Endothelial cell of umbilical vein (primary cell): ENCODE measurements at regions not wholly inside any gene's neighbourhood (a gene's known extent, or its start where the extent isn't known, plus 50 kb on each side); places are given as distances from the start of the nearest gene placed in this dataset.

Source experiments
- BruUV-seq: library from RNA; stranded (reverse); fragments of 400-500 nt; replicated peaks from 2 replicates; lab custom pipeline; 2021; lab: Mats Ljungman, UMichigan
- CTCF ChIA-PET: fragments of 300-600, 350-600 bp; sonication (Branson Sonifier 250); formaldehyde crosslinking; loops from one replicate; lab custom pipeline; 2021; ENCODE audit warnings: antibody characterized with exemption, inconsistent platforms; lab: Charles Lee
- POLR2A ChIA-PET: fragments of 300-600, 350-600 bp; sonication (Branson Sonifier 250); formaldehyde crosslinking; loops from one replicate; lab custom pipeline; 2021; ENCODE audit warnings: antibody characterized with exemption, inconsistent platforms; lab: Charles Lee
- DNase-seq: peaks from one replicate; pipeline ENCODE4 v3.0.0-alpha.2; 2011; ENCODE audit warnings: low read depth, low spot score
- FAIRE-seq: peaks from 2 replicates; lab custom pipeline; 2011; peaks lifted over from hg19 to GRCh38; lab: Jason Lieb, UNC
- H2AFZ ChIP-seq: 2 replicates; pipeline ENCODE4 v1.6.0; 2012; ENCODE audit warnings: low read depth, low read length, control low read depth, inconsistent platforms
- H3K27ac ChIP-seq: 2 replicates; pipeline ENCODE4 v1.5.1; 2011; ENCODE audit warnings: low read depth, mild to moderate bottlenecking, control low read depth, low read length, moderate library complexity; ENCODE audit not compliant: insufficient read depth
- H3K27me3 ChIP-seq, 2 experiments: 2 replicates each; pipeline versions ENCODE4 v1.6.0 to v1.6.1; 2011; ENCODE audit warnings: low read length in 2 of 2, mixed read lengths in 1 of 2; ENCODE audit not compliant: control insufficient read depth in 2 of 2, insufficient read depth in 2 of 2
- H3K36me3 ChIP-seq, 2 experiments: 2 replicates in 1 of 2; 3 replicates in 1 of 2; pipeline ENCODE4 v1.5.1; 2011; ENCODE audit warnings: low read length in 2 of 2, mild to moderate bottlenecking in 1 of 2, moderate library complexity in 1 of 2; ENCODE audit not compliant: control insufficient read depth in 2 of 2, insufficient read depth in 2 of 2; ENCODE audit errors: extremely low read depth in 1 of 2
- H3K4me1 ChIP-seq: 3 replicates; pipeline ENCODE4 v1.5.1; 2011; ENCODE audit warnings: mild to moderate bottlenecking, low read length; ENCODE audit not compliant: control insufficient read depth, insufficient read depth; ENCODE audit errors: extremely low read depth
- H3K4me2 ChIP-seq: 2 replicates; pipeline ENCODE4 v1.6.1; 2011; ENCODE audit warnings: low read length, control low read depth, mixed read lengths; ENCODE audit not compliant: insufficient read depth
- H3K4me3 ChIP-seq, 3 experiments: fragments of 200-600 bp in 1 of 3; sonication (generic), shearing (Covaris generic) in 1 of 3; replicated peaks in 1 of 3; 2 replicates each; pipeline ENCODE4 v1.5.1; 2011 to 2016; ENCODE audit warnings: control low read depth in 3 of 3, low read length in 3 of 3, mild to moderate bottlenecking in 2 of 3, inconsistent platforms in 1 of 3, low read depth in 1 of 3, moderate library complexity in 1 of 3; ENCODE audit not compliant: insufficient read depth in 1 of 3
- H3K79me2 ChIP-seq: 2 replicates; pipeline ENCODE4 v1.6.0; 2012; ENCODE audit warnings: low read length, inconsistent platforms; ENCODE audit not compliant: control insufficient read depth, insufficient read depth
- H3K9ac ChIP-seq: replicated peaks from 2 replicates; pipeline ENCODE3; 2011; ENCODE audit warnings: low read length, control low read depth; ENCODE audit not compliant: insufficient read depth; ENCODE audit errors: extremely low read depth
- H3K9me1 ChIP-seq: replicated peaks from 3 replicates; pipeline ENCODE4 v1.6.0; 2011; ENCODE audit warnings: mild to moderate bottlenecking, low read length; ENCODE audit not compliant: control insufficient read depth, insufficient read depth; ENCODE audit errors: extremely low read depth
- H3K9me3 ChIP-seq: replicated peaks from 2 replicates; pipeline ENCODE4 v1.5.1; 2012; ENCODE audit warnings: low read length, inconsistent platforms; ENCODE audit not compliant: control insufficient read depth, insufficient read depth
- H4K20me1 ChIP-seq: replicated peaks from 2 replicates; pipeline ENCODE3; 2011; ENCODE audit warnings: mild to moderate bottlenecking, low read length; ENCODE audit not compliant: control insufficient read depth, insufficient read depth; ENCODE audit errors: extremely low read depth
- EZH2 ChIP-seq: IDR thresholded peaks from 2 replicates; pipeline ENCODE4 v1.6.1; 2012; ENCODE audit warnings: borderline replicate concordance, low read depth, mild to moderate bottlenecking, moderate library complexity, low read length, inconsistent platforms; ENCODE audit not compliant: severe bottlenecking
- FOS ChIP-seq: IDR thresholded peaks from 2 replicates; pipeline ENCODE4 v1.6.1; 2011; ENCODE audit warnings: mild to moderate bottlenecking, low read length, moderate library complexity, borderline replicate concordance; ENCODE audit not compliant: insufficient read depth
- GATA2 ChIP-seq: IDR thresholded peaks from 2 replicates; pipeline ENCODE4 v1.7.0; 2011; ENCODE audit warnings: low read depth, mild to moderate bottlenecking, moderate library complexity, mixed read lengths, low read length; ENCODE audit not compliant: insufficient read length, insufficient read depth
- JUN ChIP-seq: IDR thresholded peaks from 2 replicates; pipeline ENCODE4 v1.6.1; 2011; ENCODE audit warnings: borderline replicate concordance, low read depth; ENCODE audit not compliant: insufficient read length, insufficient read depth
- MYC ChIP-seq: IDR thresholded peaks from one replicate; pipeline ENCODE4 v1.6.1; 2011; ENCODE audit warnings: mild to moderate bottlenecking, low read depth, low read length
- POLR2A ChIP-seq: IDR thresholded peaks from 2 replicates; pipeline ENCODE4 v1.6.1; 2012; ENCODE audit warnings: low read depth, mild to moderate bottlenecking, control low read depth, low read length
- POLR2AphosphoS5 ChIP-seq: IDR thresholded peaks from 2 replicates; pipeline ENCODE4 v1.6.1; 2012; ENCODE audit warnings: low read depth, mild to moderate bottlenecking, control low read depth, low read length, moderate library complexity; ENCODE audit not compliant: insufficient read depth
- dilution Hi-C: fragments of 300-500 bp; cut with MboI; formaldehyde crosslinking; loops from one replicate; pipeline ENCODE4 v1.15.0; 2019; ENCODE audit warnings: low sequenced_read_pairs; ENCODE audit not compliant: extremely low pct_ligation_motif_present
- intact Hi-C: fragments of 100-400 bp; cut with micrococcal nuclease; formaldehyde crosslinking; loops from one replicate; pipeline ENCODE4 v1.10.0; 2022
- TF ChIP-seq, protein P1 (sequence below): IDR thresholded peaks from 2 replicates; pipeline ENCODE4 v1.6.1; 2011; ENCODE audit not compliant: insufficient read depth, insufficient read length
- TF ChIP-seq, protein P2 (sequence below), 2 donors: IDR thresholded peaks; 1 replicate in 1 of 2; 2 replicates in 1 of 2; pipeline ENCODE4 v1.5.1; 2011; ENCODE audit warnings: low read length in 2 of 2, mild to moderate bottlenecking in 2 of 2, moderate library complexity in 2 of 2, control low read depth in 1 of 2, inconsistent platforms in 1 of 2, low read depth in 1 of 2; ENCODE audit not compliant: insufficient read depth in 1 of 2; ENCODE audit errors: extremely low read depth in 1 of 2

DNA sequence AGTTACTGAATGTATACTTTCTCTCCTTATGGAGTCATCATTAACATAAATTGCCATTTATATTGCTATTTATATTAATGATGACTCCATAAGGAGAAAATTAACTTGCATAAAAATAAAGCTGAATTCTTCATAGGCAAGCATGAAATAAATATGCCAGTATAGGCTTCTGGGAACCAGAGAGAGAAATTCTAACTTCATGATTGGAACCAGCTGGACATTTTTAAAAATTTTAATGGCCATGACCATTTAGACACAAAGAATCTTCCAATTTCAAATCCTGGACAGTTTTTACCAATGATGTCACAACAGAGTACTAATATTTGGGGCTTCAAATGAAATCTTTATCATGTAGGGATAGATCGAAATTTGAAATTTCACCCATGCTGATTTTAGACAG, 268.7 kb downstream of the PTGER3 start:
- ChIA-PET POLR2A (no interaction called here), CTCF (no interaction called here)
- Histone ChIP-seq H4K20me1 (no peaks in the 10 kb centered on the region), H3K4me2 (no peak overlapping the region), H3K27ac (no peak overlapping the region), H3K9me1 (no peaks in the 10 kb centered on the region), H3K4me1 (no peaks in the 10 kb centered on the region), H3K9ac (no peak overlapping the region), H3K9me3 (no peaks in the 10 kb centered on the region), H2AFZ (no peak overlapping the region), H3K4me3 (no peak overlapping the region), H3K27me3 (no peaks in the 10 kb centered on the region), H3K79me2 (no peaks in the 10 kb centered on the region), H3K36me3 (no peaks in the 10 kb centered on the region)
- no peak for DNase-seq
- no peak for FAIRE-seq
- no peak for TF ChIP-seq POLR2AphosphoS5
- no peak for TF ChIP-seq MYC
- TF ChIP-seq, protein P1, sequence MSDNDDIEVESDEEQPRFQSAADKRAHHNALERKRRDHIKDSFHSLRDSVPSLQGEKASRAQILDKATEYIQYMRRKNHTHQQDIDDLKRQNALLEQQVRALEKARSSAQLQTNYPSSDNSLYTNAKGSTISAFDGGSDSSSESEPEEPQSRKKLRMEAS, result no peak
- TF ChIP-seq, protein P2, sequence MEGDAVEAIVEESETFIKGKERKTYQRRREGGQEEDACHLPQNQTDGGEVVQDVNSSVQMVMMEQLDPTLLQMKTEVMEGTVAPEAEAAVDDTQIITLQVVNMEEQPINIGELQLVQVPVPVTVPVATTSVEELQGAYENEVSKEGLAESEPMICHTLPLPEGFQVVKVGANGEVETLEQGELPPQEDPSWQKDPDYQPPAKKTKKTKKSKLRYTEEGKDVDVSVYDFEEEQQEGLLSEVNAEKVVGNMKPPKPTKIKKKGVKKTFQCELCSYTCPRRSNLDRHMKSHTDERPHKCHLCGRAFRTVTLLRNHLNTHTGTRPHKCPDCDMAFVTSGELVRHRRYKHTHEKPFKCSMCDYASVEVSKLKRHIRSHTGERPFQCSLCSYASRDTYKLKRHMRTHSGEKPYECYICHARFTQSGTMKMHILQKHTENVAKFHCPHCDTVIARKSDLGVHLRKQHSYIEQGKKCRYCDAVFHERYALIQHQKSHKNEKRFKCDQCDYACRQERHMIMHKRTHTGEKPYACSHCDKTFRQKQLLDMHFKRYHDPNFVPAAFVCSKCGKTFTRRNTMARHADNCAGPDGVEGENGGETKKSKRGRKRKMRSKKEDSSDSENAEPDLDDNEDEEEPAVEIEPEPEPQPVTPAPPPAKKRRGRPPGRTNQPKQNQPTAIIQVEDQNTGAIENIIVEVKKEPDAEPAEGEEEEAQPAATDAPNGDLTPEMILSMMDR (IDR thresholded peaks at IDR 0.05; ENCODE audit: extremely low read depth in 1 of 2, insufficient read depth in 1 of 2, low read depth in 1 of 2, low read length in 2 of 2), result no peak
- TF ChIP-seq EZH2, result no peak
- no peak for TF ChIP-seq POLR2A
- TF ChIP-seq FOS, result no peak
- TF ChIP-seq GATA2, result no peak
- TF ChIP-seq JUN, result no peak
- intact Hi-C loops (no loop called here), dilution Hi-C loops (no loop called here)
- BruUV-seq, result no TSS peak
